HFFc6 (cell line): ENCODE measurements at regions not wholly inside any gene's neighbourhood (a gene's known extent, or its start where the extent isn't known, plus 50 kb on each side); places are given as distances from the start of the nearest gene placed in this dataset.

Experiments
- DNase-seq: peaks from one replicate; pipeline ENCODE4 v3.0.0-alpha.2; 2018
- H3K27ac Mint-ChIP-seq: 2 replicates; pipeline ENCODE4 v1.8.0; 2020; ENCODE audit warnings: mild to moderate bottlenecking, mixed read lengths
- H3K27me3 Mint-ChIP-seq: 2 replicates; pipeline ENCODE4 v1.8.0; 2021; ENCODE audit warnings: mild to moderate bottlenecking, moderate library complexity, mixed read lengths; ENCODE audit not compliant: insufficient read depth
- H3K36me3 Mint-ChIP-seq: 2 replicates; pipeline ENCODE4 v1.8.0; 2021; ENCODE audit warnings: low read depth, mixed read lengths
- H3K4me1 Mint-ChIP-seq: 2 replicates; pipeline ENCODE4 v1.8.0; 2020; ENCODE audit warnings: low read depth, mixed read lengths
- H3K4me3 Mint-ChIP-seq: 2 replicates; pipeline ENCODE4 v1.8.0; 2020; ENCODE audit warnings: mild to moderate bottlenecking, moderate library complexity, mixed read lengths
- H3K9me3 Mint-ChIP-seq: 2 replicates; pipeline ENCODE4 v1.8.0; 2020; ENCODE audit warnings: mild to moderate bottlenecking, mixed read lengths
- TF ChIP-seq, protein P1 (sequence below): fragments of 200-600 bp; sonication (generic); IDR thresholded peaks from 2 replicates; pipeline ENCODE4 v1.5.0; 2021; ENCODE audit warnings: antibody characterized with exemption, mild to moderate bottlenecking

- TF ChIP-seq, protein P1, sequence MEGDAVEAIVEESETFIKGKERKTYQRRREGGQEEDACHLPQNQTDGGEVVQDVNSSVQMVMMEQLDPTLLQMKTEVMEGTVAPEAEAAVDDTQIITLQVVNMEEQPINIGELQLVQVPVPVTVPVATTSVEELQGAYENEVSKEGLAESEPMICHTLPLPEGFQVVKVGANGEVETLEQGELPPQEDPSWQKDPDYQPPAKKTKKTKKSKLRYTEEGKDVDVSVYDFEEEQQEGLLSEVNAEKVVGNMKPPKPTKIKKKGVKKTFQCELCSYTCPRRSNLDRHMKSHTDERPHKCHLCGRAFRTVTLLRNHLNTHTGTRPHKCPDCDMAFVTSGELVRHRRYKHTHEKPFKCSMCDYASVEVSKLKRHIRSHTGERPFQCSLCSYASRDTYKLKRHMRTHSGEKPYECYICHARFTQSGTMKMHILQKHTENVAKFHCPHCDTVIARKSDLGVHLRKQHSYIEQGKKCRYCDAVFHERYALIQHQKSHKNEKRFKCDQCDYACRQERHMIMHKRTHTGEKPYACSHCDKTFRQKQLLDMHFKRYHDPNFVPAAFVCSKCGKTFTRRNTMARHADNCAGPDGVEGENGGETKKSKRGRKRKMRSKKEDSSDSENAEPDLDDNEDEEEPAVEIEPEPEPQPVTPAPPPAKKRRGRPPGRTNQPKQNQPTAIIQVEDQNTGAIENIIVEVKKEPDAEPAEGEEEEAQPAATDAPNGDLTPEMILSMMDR, result no peak
- Mint-ChIP-seq H3K27me3 (peaks cover 4% of the 10 kb centered on the region), H3K36me3 (peaks cover 16% of the 10 kb centered on the region), H3K4me3 (no peak overlapping the region), H3K4me1 (no peaks in the 10 kb centered on the region), H3K9me3 (peaks cover 17% of the 10 kb centered on the region), H3K27ac (no peak overlapping the region)
- no peak for DNase-seq
Observed at GRCh38 chr16:17812771-17813170, 342.0 kb upstream of the XYLT1 start.

- peaks cover 43% of the 10 kb centered on the region for H3K4me1 Mint-ChIP-seq
- H3K27ac Mint-ChIP-seq, result no peak overlapping the region
- peaks cover 4% of the 10 kb centered on the region; the same call in 1 of the 2 replicates for H3K9me3 Mint-ChIP-seq
- TF ChIP-seq, protein P1, result no peak
- H3K4me3 Mint-ChIP-seq, result no peak overlapping the region; the same call in 1 of the 2 replicates
- no peak for DNase-seq
- H3K27me3 Mint-ChIP-seq, result no peaks in the 10 kb centered on the region
- no peaks in the 10 kb centered on the region for H3K36me3 Mint-ChIP-seq
Observed at GRCh38 chr16:17804857-17805256, 334.1 kb upstream of the XYLT1 start.

DNA sequence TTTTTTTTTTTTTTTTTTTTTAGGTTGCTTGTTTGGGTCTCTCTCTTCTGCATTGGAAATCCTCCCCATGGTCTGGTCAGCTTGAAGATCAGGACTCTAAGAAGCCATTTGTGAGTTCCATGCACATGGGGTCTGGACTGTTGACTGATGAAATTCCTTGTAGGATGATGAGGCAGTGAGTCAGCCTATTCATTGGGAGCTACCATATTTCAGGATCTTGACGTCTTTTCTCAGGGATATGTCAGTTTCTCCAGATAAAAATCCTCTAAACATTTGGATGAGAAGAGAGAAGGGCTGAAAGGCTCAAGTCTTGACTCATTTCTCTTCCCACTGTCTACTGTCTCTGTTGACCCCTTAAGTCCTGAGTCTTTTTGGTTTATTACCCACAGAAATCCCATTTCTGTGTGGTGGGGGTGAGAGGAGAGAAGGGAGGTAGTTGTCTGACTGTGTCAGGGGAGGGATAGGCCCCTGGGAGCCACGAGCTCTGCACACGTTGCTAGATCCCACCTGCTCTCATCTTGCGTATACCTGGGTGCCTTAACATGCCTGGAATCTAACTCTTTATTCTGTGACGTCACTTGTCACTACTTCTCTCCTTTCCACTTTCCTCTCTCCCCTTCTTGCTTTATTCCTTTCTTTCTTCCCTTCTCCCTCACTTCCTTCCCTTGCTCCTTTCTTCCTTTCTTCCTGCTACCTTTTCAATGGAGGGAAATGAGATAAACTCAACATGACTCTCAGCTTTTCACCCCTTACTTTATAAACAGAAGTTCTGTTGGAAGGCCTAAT is 333.1 kb upstream of the XYLT1 start:
- H3K4me1 Mint-ChIP-seq, result peaks cover 43% of the 10 kb centered on the region
- no peaks in the 10 kb centered on the region for H3K36me3 Mint-ChIP-seq
- H3K27ac Mint-ChIP-seq, result peak overlapping the region; percentile 68
- DNase-seq, result peak; percentile 73
- no peaks in the 10 kb centered on the region for H3K27me3 Mint-ChIP-seq
- TF ChIP-seq, protein P1, result no peak
- H3K9me3 Mint-ChIP-seq, result peaks cover 4% of the 10 kb centered on the region; the same call in 1 of the 2 replicates
- peak overlapping the region; percentile 44 for H3K4me3 Mint-ChIP-seq

DNA sequence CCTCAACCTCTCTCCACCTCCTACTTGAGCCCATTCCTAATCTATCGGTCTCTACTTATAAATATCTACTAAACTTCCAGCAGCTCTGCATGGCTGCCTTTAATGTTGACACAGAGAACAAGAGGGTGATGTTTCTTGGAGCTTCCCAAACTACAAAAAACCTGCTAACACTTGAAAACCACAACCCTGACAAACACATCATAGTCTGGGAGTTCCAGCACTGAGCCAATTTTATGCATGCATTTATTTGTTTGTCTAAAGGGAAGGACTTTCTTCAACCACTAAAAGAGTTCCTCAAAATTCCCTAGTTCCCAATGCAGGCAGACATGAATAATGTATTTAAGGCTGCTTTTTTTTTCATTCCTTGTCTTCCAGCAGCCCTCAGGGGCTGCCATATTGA is 331.8 kb upstream of the XYLT1 start:
- DNase-seq, result peak; percentile 6
- no peaks in the 10 kb centered on the region for H3K36me3 Mint-ChIP-seq
- H3K4me1 Mint-ChIP-seq, result peaks cover 43% of the 10 kb centered on the region
- no peaks in the 10 kb centered on the region for H3K27me3 Mint-ChIP-seq
- H3K4me3 Mint-ChIP-seq, result no peak overlapping the region
- no peak overlapping the region; the same call in 1 of the 2 replicates for H3K27ac Mint-ChIP-seq
- TF ChIP-seq, protein P1, result no peak
- peaks cover 4% of the 10 kb centered on the region; the same call in 1 of the 2 replicates for H3K9me3 Mint-ChIP-seq

DNA sequence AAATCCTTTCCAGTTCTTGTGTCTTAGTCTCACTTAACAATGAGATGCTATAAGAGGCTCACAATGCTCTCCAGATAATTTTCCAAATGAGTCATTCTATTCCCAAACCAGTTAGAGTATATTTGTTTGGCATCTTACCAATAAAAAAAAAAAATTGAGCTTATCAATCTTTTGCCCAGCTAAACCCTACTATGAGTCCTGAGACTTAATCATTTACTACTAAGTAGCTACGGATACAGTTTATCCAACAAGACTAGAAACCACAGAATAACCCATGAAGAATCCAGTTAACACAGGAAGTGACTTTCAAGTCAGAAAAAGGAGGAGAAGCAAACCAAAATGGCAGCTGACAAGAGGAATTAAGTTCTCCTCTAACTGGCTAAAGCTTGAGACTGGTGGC is 330.3 kb upstream of the XYLT1 start:
- no peak for DNase-seq
- TF ChIP-seq, protein P1, result no peak
- Mint-ChIP-seq H3K4me3 (no peak overlapping the region), H3K36me3 (no peaks in the 10 kb centered on the region), H3K27ac (no peak overlapping the region; the same call in 1 of the 2 replicates), H3K9me3 (peaks cover 2% of the 10 kb centered on the region; the same call in 1 of the 2 replicates), H3K27me3 (no peaks in the 10 kb centered on the region), H3K4me1 (peaks cover 43% of the 10 kb centered on the region)
